ENCODE measurements at regions not wholly inside any gene's neighbourhood (a gene's known extent, or its start where the extent isn't known, plus 50 kb on each side); places are given as distances from the start of the nearest gene placed in this dataset.
A peak's percentile ranks its signal among the peaks of the same experiment; 100 is the strongest.

DNA sequence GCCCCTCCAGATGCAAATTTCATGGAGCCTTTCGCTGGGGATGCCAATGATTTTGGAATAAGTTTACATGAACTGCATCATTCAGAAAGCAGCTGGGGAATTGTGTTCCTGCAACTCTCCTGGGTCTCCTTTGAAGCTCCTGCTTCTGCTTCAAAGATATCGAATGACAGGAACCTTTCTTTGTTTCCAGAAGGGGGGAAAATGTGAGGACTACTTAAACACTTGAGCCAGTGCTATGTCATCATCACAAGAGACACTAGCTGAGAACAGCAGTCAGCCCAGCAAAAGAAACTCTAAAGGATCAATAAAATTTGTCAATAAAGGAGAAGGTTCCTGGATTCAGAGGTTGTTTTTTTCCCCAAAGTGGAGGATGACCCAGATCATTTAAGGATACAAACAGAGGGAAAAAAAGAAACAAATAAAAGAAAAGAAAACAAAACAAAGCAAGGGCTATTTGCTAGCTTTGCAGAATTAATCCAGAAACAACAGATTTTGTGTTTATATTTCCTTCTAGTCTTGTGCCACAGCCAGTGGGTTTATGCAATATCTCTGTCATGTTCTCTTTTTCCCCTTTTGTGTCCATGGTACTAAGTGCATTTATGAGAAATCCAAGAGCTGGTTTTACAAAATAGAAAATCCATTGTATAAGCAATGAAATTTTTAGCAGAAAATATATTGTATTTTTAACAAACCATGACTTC is 463.7 kb downstream of the CDH2 start:
- no peak overlapping the region for H3K56ac ChIP-seq (ENCODE audit: insufficient read length, low read depth, low read length)
- no peak overlapping the region for H2AK5ac ChIP-seq (ENCODE audit: insufficient read length, low read length)
- DNase-seq = no peak
- H2BK120ac ChIP-seq (ENCODE audit: low read depth, low read length, poor library complexity, severe bottlenecking) = no peak overlapping the region
- no peak overlapping the region for H3K14ac ChIP-seq (ENCODE audit: insufficient read depth, low read length)
- H2BK5ac ChIP-seq (ENCODE audit: insufficient read length, low read length) = no peak overlapping the region
- H3K27me3 Mint-ChIP-seq (ENCODE audit: low read depth) = no peaks in the 10 kb centered on the region
- H3K9me3 Mint-ChIP-seq = peaks cover 16 to 19% of the 10 kb centered on the region in 2 experiments; a peak in 4 of 5 replicates
- TF ChIP-seq, protein P1, sequence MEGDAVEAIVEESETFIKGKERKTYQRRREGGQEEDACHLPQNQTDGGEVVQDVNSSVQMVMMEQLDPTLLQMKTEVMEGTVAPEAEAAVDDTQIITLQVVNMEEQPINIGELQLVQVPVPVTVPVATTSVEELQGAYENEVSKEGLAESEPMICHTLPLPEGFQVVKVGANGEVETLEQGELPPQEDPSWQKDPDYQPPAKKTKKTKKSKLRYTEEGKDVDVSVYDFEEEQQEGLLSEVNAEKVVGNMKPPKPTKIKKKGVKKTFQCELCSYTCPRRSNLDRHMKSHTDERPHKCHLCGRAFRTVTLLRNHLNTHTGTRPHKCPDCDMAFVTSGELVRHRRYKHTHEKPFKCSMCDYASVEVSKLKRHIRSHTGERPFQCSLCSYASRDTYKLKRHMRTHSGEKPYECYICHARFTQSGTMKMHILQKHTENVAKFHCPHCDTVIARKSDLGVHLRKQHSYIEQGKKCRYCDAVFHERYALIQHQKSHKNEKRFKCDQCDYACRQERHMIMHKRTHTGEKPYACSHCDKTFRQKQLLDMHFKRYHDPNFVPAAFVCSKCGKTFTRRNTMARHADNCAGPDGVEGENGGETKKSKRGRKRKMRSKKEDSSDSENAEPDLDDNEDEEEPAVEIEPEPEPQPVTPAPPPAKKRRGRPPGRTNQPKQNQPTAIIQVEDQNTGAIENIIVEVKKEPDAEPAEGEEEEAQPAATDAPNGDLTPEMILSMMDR (conservative IDR thresholded peaks at IDR 0.05) = no peak
- no peak overlapping the region for H2AFZ ChIP-seq (ENCODE audit: low read length)
- WGBS (ENCODE audit: extremely low coverage, insufficient read length, low lambda C conversion rate) = no CpG with 5 or more reads among the region's 2 CpGs
- H4K8ac ChIP-seq (replicated peaks; ENCODE audit: insufficient read length, low read depth, low read length) = no peak overlapping the region
- H3K27ac Mint-ChIP-seq = peak overlapping the region; percentile 44 to 97 (median 95); a peak in 6 of 7 replicates
- peaks cover 4 to 25% (median 14%) of the 10 kb centered on the region in 3 experiments; a peak in 6 of 7 replicates for H3K36me3 Mint-ChIP-seq (ENCODE audit: insufficient read depth in 1 of 3, low read depth in 3 of 3)
- no peak overlapping the region for H3K23ac ChIP-seq (ENCODE audit: insufficient read length, low read depth, low read length)
- peak overlapping the region in 1 of 2 experiments; percentile 49; a peak in 3 of 5 replicates for H3K4me3 Mint-ChIP-seq
- H2BK12ac ChIP-seq (ENCODE audit: insufficient read length, low read depth, low read length) = no peak overlapping the region
- H3K9ac ChIP-seq (ENCODE audit: extremely low read depth, insufficient read length, low read length) = no peak overlapping the region
- no peaks in the 10 kb centered on the region for H3K23me2 ChIP-seq (ENCODE audit: insufficient read length, low read depth, low read length, poor library complexity, severe bottlenecking)
- no peaks in the 10 kb centered on the region for H3K79me2 ChIP-seq (ENCODE audit: insufficient read depth, low read length)
- H3T11ph ChIP-seq (ENCODE audit: low read length) = no peak overlapping the region
- H3K9me3 ChIP-seq (ENCODE audit: control insufficient read depth, low read depth, low read length) = no peaks in the 10 kb centered on the region
- no peak overlapping the region for H4K91ac ChIP-seq (ENCODE audit: insufficient read length, low read depth, low read length)
- H3K27me3 ChIP-seq (ENCODE audit: insufficient read depth, low read length) = no peaks in the 10 kb centered on the region
- H3K4me2 ChIP-seq (ENCODE audit: insufficient read depth, insufficient read length, low read length) = no peak overlapping the region
- H3K18ac ChIP-seq (ENCODE audit: insufficient read length, low read depth, low read length) = no peak overlapping the region
- H3K4ac ChIP-seq (ENCODE audit: low read depth, low read length) = no peak overlapping the region
- H3K27ac ChIP-seq (ENCODE audit: insufficient read length, low read depth, low read length) = peak overlapping the region; percentile 22
- H4K5ac ChIP-seq (ENCODE audit: insufficient read length, low read depth, low read length) = no peak overlapping the region
- peaks cover 22% of the 10 kb centered on the region for H3K4me1 ChIP-seq (ENCODE audit: insufficient read depth, low read length)
- peaks cover 60 to 75% of the 10 kb centered on the region in 2 experiments for H3K4me1 Mint-ChIP-seq
- no peak overlapping the region for H2BK20ac ChIP-seq (ENCODE audit: low read depth, low read length, poor library complexity, severe bottlenecking)
- no peaks in the 10 kb centered on the region for H4K20me1 ChIP-seq (ENCODE audit: control insufficient read depth, insufficient read depth, insufficient read length)
- no peak overlapping the region for H2BK15ac ChIP-seq (ENCODE audit: low read depth, low read length)
- no peaks in the 10 kb centered on the region for H3K79me1 ChIP-seq (ENCODE audit: insufficient read depth, low read depth, low read length, poor library complexity, severe bottlenecking)
